NCI-H1436 (cell line): ENCODE measurements at regions not wholly inside any gene's neighbourhood (a gene's known extent, or its start where the extent isn't known, plus 50 kb on each side); places are given as distances from the start of the nearest gene placed in this dataset.
"Not testable (repeated sequence)": the region's sequence is repeated elsewhere in the genome, so short reads cannot be mapped to it uniquely, and the experiment has no call there.

Experiments used
- DNase-seq: peaks from one replicate; lab custom pipeline; 2025; lab: John Stamatoyannopoulos, UW

GRCh38 chr5:34096033-34096432 lies 53.0 kb upstream of the C1QTNF3 start:
- DNase-seq = not testable (repeated sequence)

GRCh38 chr5:34099891-34100290 lies 56.9 kb upstream of the C1QTNF3 start:
- not testable (repeated sequence) for DNase-seq

GRCh38 chr5:34101567-34101966 lies 58.6 kb upstream of the C1QTNF3 start:
- DNase-seq = not testable (repeated sequence)

GRCh38 chr5:34108897-34109296 lies 65.9 kb upstream of the C1QTNF3 start:
- not testable (repeated sequence) for DNase-seq

GRCh38 chr5:34124280-34124679 lies 81.3 kb upstream of the C1QTNF3 start:
- DNase-seq = not testable (repeated sequence)

GRCh38 chr5:34125354-34125753 lies 82.3 kb upstream of the C1QTNF3 start:
- DNase-seq = not testable (repeated sequence)

- not testable (repeated sequence) for DNase-seq
Measured at GRCh38 chr5:34126741-34127140, 83.7 kb upstream of the C1QTNF3 start.

GRCh38 chr5:34127818-34128217 lies 84.8 kb upstream of the C1QTNF3 start:
- not testable (repeated sequence) for DNase-seq

- DNase-seq = not testable (repeated sequence)
Measured at GRCh38 chr5:34128890-34129289, 85.9 kb upstream of the C1QTNF3 start.

- DNase-seq = not testable (repeated sequence)
Measured at GRCh38 chr5:34154988-34155387, 112.0 kb upstream of the C1QTNF3 start.

GRCh38 chr5:34156703-34157414 lies 113.8 kb upstream of the C1QTNF3 start:
- DNase-seq = not testable (repeated sequence)

- DNase-seq = not testable (repeated sequence)
Measured at GRCh38 chr5:34160904-34161303, 117.9 kb upstream of the C1QTNF3 start.

GRCh38 chr5:34171398-34171797 lies 128.4 kb upstream of the C1QTNF3 start:
- DNase-seq = not testable (repeated sequence)

- DNase-seq = not testable (repeated sequence)
Measured at GRCh38 chr5:34179453-34180190, 136.6 kb upstream of the C1QTNF3 start.

GRCh38 chr5:34180225-34180624 lies 137.2 kb upstream of the C1QTNF3 start:
- DNase-seq = not testable (repeated sequence)

- not testable (repeated sequence) for DNase-seq
Measured at GRCh38 chr5:34180940-34181614, 138.1 kb upstream of the C1QTNF3 start.

- DNase-seq = not testable (repeated sequence)
Measured at GRCh38 chr5:34185005-34185404, 142.0 kb upstream of the C1QTNF3 start.

- DNase-seq = not testable (repeated sequence)
Measured at GRCh38 chr5:34185572-34185971, 142.6 kb upstream of the C1QTNF3 start.

GRCh38 chr5:34186108-34186507 lies 143.1 kb upstream of the C1QTNF3 start:
- DNase-seq = not testable (repeated sequence)

- not testable (repeated sequence) for DNase-seq
Measured at GRCh38 chr5:34186865-34187264, 143.9 kb upstream of the C1QTNF3 start.

- DNase-seq = not testable (repeated sequence)
Measured at GRCh38 chr5:34187441-34187840, 144.4 kb upstream of the C1QTNF3 start.

GRCh38 chr5:34188001-34188822 lies 145.2 kb upstream of the C1QTNF3 start:
- not testable (repeated sequence) for DNase-seq
